IPS-15b (cell line): ENCODE measurements at regions not wholly inside any gene's neighbourhood (a gene's known extent, or its start where the extent isn't known, plus 50 kb on each side); places are given as distances from the start of the nearest gene placed in this dataset.
"Not testable (repeated sequence)": the region's sequence is repeated elsewhere in the genome, so short reads cannot be mapped to it uniquely, and the experiment has no call there.

Experiments used
- H3K27me3 ChIP-seq: one replicate; pipeline ENCODE4 v1.6.1; 2013; ENCODE audit warnings: low read length; ENCODE audit not compliant: control insufficient read depth, insufficient read depth
- H3K36me3 ChIP-seq: one replicate; pipeline ENCODE4 v1.6.1; 2013; ENCODE audit warnings: low read length; ENCODE audit not compliant: control insufficient read depth, insufficient read depth
- H3K4me1 ChIP-seq: one replicate; pipeline ENCODE4 v1.6.1; 2013; ENCODE audit warnings: mild to moderate bottlenecking, low read length; ENCODE audit not compliant: control insufficient read depth, insufficient read depth
- H3K4me3 ChIP-seq: one replicate; pipeline ENCODE4 v1.5.1; 2013; ENCODE audit warnings: low read depth, low read length
- H3K9ac ChIP-seq: one replicate; pipeline ENCODE4 v1.6.1; 2013; ENCODE audit warnings: low read depth, mild to moderate bottlenecking, low read length
- H3K9me3 ChIP-seq: one replicate; pipeline ENCODE4 v1.6.1; 2013; ENCODE audit warnings: mild to moderate bottlenecking, low read length; ENCODE audit not compliant: control insufficient read depth, insufficient read depth

GRCh38 chr1:143667730-143668129 is 304.1 kb downstream of the FAM72C start:
- H3K4me3 ChIP-seq = no peak overlapping the region
- H3K36me3 ChIP-seq = no peaks in the 10 kb centered on the region
- H3K4me1 ChIP-seq = no peaks in the 10 kb centered on the region
- peaks cover 7% of the 10 kb centered on the region for H3K9me3 ChIP-seq
- H3K27me3 ChIP-seq = no peaks in the 10 kb centered on the region
- H3K9ac ChIP-seq = no peak overlapping the region

GRCh38 chr1:143666851-143667250 is 304.9 kb downstream of the FAM72C start:
- peaks cover 7% of the 10 kb centered on the region for H3K9me3 ChIP-seq
- no peaks in the 10 kb centered on the region for H3K36me3 ChIP-seq
- no peak overlapping the region for H3K4me3 ChIP-seq
- no peaks in the 10 kb centered on the region for H3K4me1 ChIP-seq
- no peak overlapping the region for H3K9ac ChIP-seq
- H3K27me3 ChIP-seq = no peaks in the 10 kb centered on the region

GRCh38 chr1:143665606-143666005 is 306.2 kb downstream of the FAM72C start:
- Histone ChIP-seq H3K4me1 (no peaks in the 10 kb centered on the region), H3K27me3 (no peaks in the 10 kb centered on the region), H3K9ac (no peak overlapping the region), H3K9me3 (peaks cover 7% of the 10 kb centered on the region), H3K36me3 (no peaks in the 10 kb centered on the region), H3K4me3 (no peak overlapping the region)

GRCh38 chr1:143663056-143663455 is 308.7 kb downstream of the FAM72C start:
- not testable (repeated sequence) for H3K36me3 ChIP-seq, H3K4me3 ChIP-seq, H3K4me1 ChIP-seq, H3K9ac ChIP-seq, H3K27me3 ChIP-seq
- H3K9me3 ChIP-seq = peaks cover 16% of the 10 kb centered on the region

GRCh38 chr1:143661418-143662101 is 310.2 kb downstream of the FAM72C start:
- Histone ChIP-seq H3K4me3 (no peak overlapping the region), H3K27me3 (no peaks in the 10 kb centered on the region), H3K4me1 (no peaks in the 10 kb centered on the region), H3K9me3 (peaks cover 19% of the 10 kb centered on the region), H3K36me3 (no peaks in the 10 kb centered on the region), H3K9ac (no peak overlapping the region)

- H3K27me3 ChIP-seq = no peaks in the 10 kb centered on the region
- H3K4me3 ChIP-seq = no peak overlapping the region
- H3K9me3 ChIP-seq = peaks cover 13% of the 10 kb centered on the region
- no peaks in the 10 kb centered on the region for H3K4me1 ChIP-seq
- no peaks in the 10 kb centered on the region for H3K36me3 ChIP-seq
- H3K9ac ChIP-seq = no peak overlapping the region
These were observed 311.3 kb downstream of the FAM72C start for GRCh38 chr1:143660354-143660941.

GRCh38 chr1:143653429-143653802 is 318.4 kb downstream of the FAM72C start:
- no peaks in the 10 kb centered on the region for H3K27me3 ChIP-seq
- H3K36me3 ChIP-seq = no peaks in the 10 kb centered on the region
- no peak overlapping the region for H3K9ac ChIP-seq
- H3K4me1 ChIP-seq = no peaks in the 10 kb centered on the region
- H3K4me3 ChIP-seq = no peak overlapping the region
- H3K9me3 ChIP-seq = peaks cover 18% of the 10 kb centered on the region

GRCh38 chr1:143652744-143653428 is 318.9 kb downstream of the FAM72C start:
- Histone ChIP-seq H3K27me3 (no peaks in the 10 kb centered on the region), H3K9ac (no peak overlapping the region), H3K9me3 (peaks cover 18% of the 10 kb centered on the region), H3K36me3 (no peaks in the 10 kb centered on the region), H3K4me3 (no peak overlapping the region), H3K4me1 (no peaks in the 10 kb centered on the region)

- H3K36me3 ChIP-seq = no peaks in the 10 kb centered on the region
- peaks cover 14% of the 10 kb centered on the region for H3K9me3 ChIP-seq
- H3K27me3 ChIP-seq = no peaks in the 10 kb centered on the region
- H3K9ac ChIP-seq = no peak overlapping the region
- H3K4me3 ChIP-seq = no peak overlapping the region
- H3K4me1 ChIP-seq = no peaks in the 10 kb centered on the region
These were observed 319.6 kb downstream of the FAM72C start for GRCh38 chr1:143652187-143652586.

GRCh38 chr1:143651350-143651992 is 320.3 kb downstream of the FAM72C start:
- Histone ChIP-seq H3K4me3 (no peak overlapping the region), H3K36me3 (no peaks in the 10 kb centered on the region), H3K9ac (no peak overlapping the region), H3K27me3 (no peaks in the 10 kb centered on the region), H3K4me1 (no peaks in the 10 kb centered on the region), H3K9me3 (peaks cover 14% of the 10 kb centered on the region)

GRCh38 chr1:143644035-143644434 is 327.8 kb downstream of the FAM72C start:
- H3K27me3 ChIP-seq, H3K36me3 ChIP-seq, H3K4me1 ChIP-seq, H3K4me3 ChIP-seq, H3K9ac ChIP-seq, H3K9me3 ChIP-seq: not testable (repeated sequence)
